Central memory CD8-positive, alpha-beta T cell (primary cell): ENCODE measurements at regions not wholly inside any gene's neighbourhood (a gene's known extent, or its start where the extent isn't known, plus 50 kb on each side); places are given as distances from the start of the nearest gene placed in this dataset.
"Not testable (repeated sequence)": the region's sequence is repeated elsewhere in the genome, so short reads cannot be mapped to it uniquely, and the experiment has no call there.

Experiments
- ATAC-seq: fragments of 150-1000 bp; cut with Tn5 transposase; replicated peaks from 2 replicates; pipeline ENCODE4 v1.10.0; 2022; ENCODE audit warnings: mild to moderate bottlenecking, moderate FRiP score, moderate number of reproducible peaks; ENCODE audit not compliant: poor library complexity, severe bottlenecking; ENCODE audit errors: extremely low read depth
- DNase-seq, 2 donors: peaks; one replicate each; pipeline ENCODE4 v3.0.0; 2021; ENCODE audit warnings: low spot score in 2 of 2
- H3K27ac Mint-ChIP-seq: one replicate; pipeline ENCODE4 v1.8.0; 2022; ENCODE audit warnings: low read depth, mild to moderate bottlenecking, moderate library complexity, mixed read lengths
- H3K27me3 Mint-ChIP-seq: one replicate; pipeline ENCODE4 v1.8.0; 2022; ENCODE audit warnings: mixed read lengths
- H3K36me3 Mint-ChIP-seq: one replicate; pipeline ENCODE4 v1.8.0; 2022; ENCODE audit warnings: mild to moderate bottlenecking, moderate library complexity, mixed read lengths; ENCODE audit not compliant: insufficient read depth
- H3K4me1 Mint-ChIP-seq: one replicate; pipeline ENCODE4 v1.8.0; 2022; ENCODE audit warnings: mixed read lengths
- H3K4me3 Mint-ChIP-seq: one replicate; pipeline ENCODE4 v1.8.0; 2022; ENCODE audit warnings: mild to moderate bottlenecking, moderate library complexity, mixed read lengths
- H3K9me3 Mint-ChIP-seq: one replicate; pipeline ENCODE4 v1.8.0; 2022; ENCODE audit warnings: mixed read lengths

DNA sequence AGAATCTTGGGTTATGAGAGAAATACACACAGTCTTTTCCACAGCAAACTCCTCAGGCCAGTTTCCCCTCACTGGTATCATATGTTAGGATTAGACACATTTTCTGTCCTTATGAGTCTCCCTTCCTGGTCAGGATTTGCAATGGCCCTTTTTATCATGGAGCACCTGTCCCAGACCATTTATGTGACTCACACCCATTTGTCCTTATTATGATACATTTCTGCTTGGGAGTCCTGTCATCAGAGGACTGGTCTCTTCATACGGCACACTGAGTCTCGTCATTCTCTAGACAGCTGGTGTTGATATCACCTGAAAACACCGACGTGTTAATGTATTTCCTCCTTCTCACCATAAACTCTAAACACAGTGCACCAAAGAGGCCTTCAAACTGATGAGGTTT lies 105.0 kb upstream of the SYT6 start:
- Mint-ChIP-seq H3K9me3 (peaks cover 8% of the 10 kb centered on the region), H3K4me3 (no peak overlapping the region), H3K36me3 (no peaks in the 10 kb centered on the region), H3K27ac (no peak overlapping the region), H3K4me1 (no peaks in the 10 kb centered on the region), H3K27me3 (no peaks in the 10 kb centered on the region)
- ATAC-seq (no peak), DNase-seq (no peak)

GRCh38 chr1:114258074-114258473 lies 104.4 kb upstream of the SYT6 start:
- Mint-ChIP-seq H3K9me3 (peaks cover 8% of the 10 kb centered on the region), H3K36me3 (no peaks in the 10 kb centered on the region), H3K27ac (no peak overlapping the region), H3K4me1 (no peaks in the 10 kb centered on the region), H3K4me3 (no peak overlapping the region), H3K27me3 (no peaks in the 10 kb centered on the region)
- no peak for DNase-seq
- no peak for ATAC-seq

DNA sequence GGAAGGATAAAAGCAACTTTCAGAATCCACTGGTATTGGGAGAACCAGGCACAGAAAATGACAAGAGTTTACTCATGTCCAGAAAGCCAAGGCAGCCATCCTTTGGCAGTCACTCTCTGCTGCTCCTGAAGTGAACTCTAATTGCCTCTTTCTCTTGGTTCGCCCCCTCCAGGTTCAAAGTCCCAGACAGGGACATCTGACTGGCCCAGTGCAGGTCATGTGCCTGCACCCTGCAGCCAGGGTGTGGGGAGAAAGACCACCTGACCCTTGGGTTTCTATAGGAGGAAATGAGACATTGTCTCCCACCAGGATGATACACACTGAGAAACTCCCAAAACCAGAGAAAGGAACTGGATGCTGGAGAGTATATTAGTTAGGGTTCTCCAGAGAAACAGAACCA lies 103.9 kb upstream of the SYT6 start:
- Mint-ChIP-seq H3K27me3 (no peaks in the 10 kb centered on the region), H3K27ac (no peak overlapping the region), H3K9me3 (peaks cover 8% of the 10 kb centered on the region), H3K36me3 (no peaks in the 10 kb centered on the region), H3K4me3 (no peak overlapping the region), H3K4me1 (no peaks in the 10 kb centered on the region)
- ATAC-seq (no peak), DNase-seq (no peak)

DNA sequence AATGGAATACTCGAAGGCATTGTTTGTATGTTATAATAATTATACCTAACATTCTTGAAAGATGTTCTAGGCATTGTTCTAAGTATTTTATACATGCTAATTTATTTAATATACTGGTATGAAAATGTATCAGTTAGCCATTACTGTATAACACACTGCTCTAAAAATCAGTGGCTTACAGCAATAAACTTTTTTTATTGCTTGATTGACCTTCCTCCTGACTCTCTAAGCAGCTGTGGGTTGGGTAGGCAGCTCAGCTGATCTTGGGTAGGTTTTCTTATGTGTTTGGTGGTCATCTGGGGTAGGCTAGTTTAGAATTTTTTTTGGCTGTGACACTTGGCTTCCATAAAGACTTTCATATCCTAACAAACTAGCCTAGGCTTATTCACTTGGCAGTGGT lies 100.2 kb upstream of the SYT6 start:
- Mint-ChIP-seq H3K27ac (no peak overlapping the region), H3K9me3 (peaks cover 8% of the 10 kb centered on the region), H3K27me3 (no peaks in the 10 kb centered on the region), H3K36me3 (no peaks in the 10 kb centered on the region), H3K4me3 (no peak overlapping the region), H3K4me1 (no peaks in the 10 kb centered on the region)
- DNase-seq = no peak
- no peak for ATAC-seq

GRCh38 chr1:114251573-114251939 lies 97.9 kb upstream of the SYT6 start:
- no peaks in the 10 kb centered on the region for H3K4me1 Mint-ChIP-seq
- DNase-seq (no peak), ATAC-seq (no peak)
- H3K36me3 Mint-ChIP-seq = no peaks in the 10 kb centered on the region
- no peaks in the 10 kb centered on the region for H3K27me3 Mint-ChIP-seq
- H3K27ac Mint-ChIP-seq = no peak overlapping the region
- peaks cover 8% of the 10 kb centered on the region for H3K9me3 Mint-ChIP-seq
- no peak overlapping the region for H3K4me3 Mint-ChIP-seq

GRCh38 chr1:114250683-114251572 lies 97.3 kb upstream of the SYT6 start:
- DNase-seq (no peak), ATAC-seq (no peak)
- Mint-ChIP-seq H3K27ac (no peak overlapping the region), H3K36me3 (no peaks in the 10 kb centered on the region), H3K4me1 (no peaks in the 10 kb centered on the region), H3K9me3 (peaks cover 8% of the 10 kb centered on the region), H3K27me3 (peaks cover 5% of the 10 kb centered on the region), H3K4me3 (no peak overlapping the region)

DNA sequence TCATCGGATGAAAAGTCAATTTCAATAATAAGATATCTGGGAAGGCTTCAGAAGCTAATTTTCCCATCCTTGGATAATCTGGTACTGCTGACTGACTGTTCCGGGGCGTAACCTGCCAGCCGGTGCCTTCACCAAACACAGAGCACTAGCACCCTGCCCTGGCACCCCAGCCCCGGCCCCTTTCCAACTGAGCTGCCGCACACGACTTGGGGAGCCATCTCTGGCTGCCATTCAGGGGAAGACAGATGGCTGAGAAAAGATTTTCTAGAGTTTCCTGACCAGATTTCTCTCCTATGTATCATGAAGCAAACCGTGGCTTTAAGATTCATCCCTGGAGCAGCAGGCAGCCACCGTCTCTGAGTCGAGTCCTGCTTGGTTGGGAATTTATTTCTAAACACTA lies 96.0 kb upstream of the SYT6 start:
- ATAC-seq (no peak), DNase-seq (no peak)
- Mint-ChIP-seq H3K4me1 (no peaks in the 10 kb centered on the region), H3K4me3 (no peak overlapping the region), H3K9me3 (peaks cover 7% of the 10 kb centered on the region), H3K36me3 (no peaks in the 10 kb centered on the region), H3K27ac (no peak overlapping the region), H3K27me3 (peaks cover 18% of the 10 kb centered on the region)

- Mint-ChIP-seq H3K4me1 (no peaks in the 10 kb centered on the region), H3K27ac (no peak overlapping the region), H3K27me3 (peaks cover 26% of the 10 kb centered on the region), H3K9me3 (no peaks in the 10 kb centered on the region), H3K36me3 (no peaks in the 10 kb centered on the region), H3K4me3 (no peak overlapping the region)
- DNase-seq = no peak
- no peak for ATAC-seq
These were observed 94.5 kb upstream of the SYT6 start for GRCh38 chr1:114248162-114248561.

GRCh38 chr1:114242531-114243210 lies 89.0 kb upstream of the SYT6 start:
- not testable (repeated sequence) for ATAC-seq, H3K36me3 Mint-ChIP-seq, H3K4me3 Mint-ChIP-seq, DNase-seq, H3K9me3 Mint-ChIP-seq, H3K4me1 Mint-ChIP-seq, H3K27ac Mint-ChIP-seq
- H3K27me3 Mint-ChIP-seq = peaks cover 26% of the 10 kb centered on the region

- peaks cover 7% of the 10 kb centered on the region for H3K4me1 Mint-ChIP-seq
- no peak overlapping the region for H3K27ac Mint-ChIP-seq
- DNase-seq = no peak
- no peaks in the 10 kb centered on the region for H3K36me3 Mint-ChIP-seq
- ATAC-seq = no peak
- no peaks in the 10 kb centered on the region for H3K27me3 Mint-ChIP-seq
- no peaks in the 10 kb centered on the region for H3K9me3 Mint-ChIP-seq
- H3K4me3 Mint-ChIP-seq = no peak overlapping the region
These were observed 84.4 kb upstream of the SYT6 start for GRCh38 chr1:114238053-114238452.

- ATAC-seq (no peak), DNase-seq (no peak)
- Mint-ChIP-seq H3K27ac (no peak overlapping the region), H3K4me1 (peaks cover 7% of the 10 kb centered on the region), H3K36me3 (no peaks in the 10 kb centered on the region), H3K4me3 (no peak overlapping the region), H3K27me3 (no peaks in the 10 kb centered on the region), H3K9me3 (no peaks in the 10 kb centered on the region)
These were observed 82.8 kb upstream of the SYT6 start for GRCh38 chr1:114236517-114236916.

GRCh38 chr1:114235960-114236359 lies 82.3 kb upstream of the SYT6 start:
- Mint-ChIP-seq H3K4me1 (peaks cover 7% of the 10 kb centered on the region), H3K9me3 (no peaks in the 10 kb centered on the region), H3K36me3 (no peaks in the 10 kb centered on the region), H3K27ac (peak overlapping the region; percentile 10), H3K4me3 (no peak overlapping the region), H3K27me3 (no peaks in the 10 kb centered on the region)
- ATAC-seq (no peak), DNase-seq (no peak)

DNA sequence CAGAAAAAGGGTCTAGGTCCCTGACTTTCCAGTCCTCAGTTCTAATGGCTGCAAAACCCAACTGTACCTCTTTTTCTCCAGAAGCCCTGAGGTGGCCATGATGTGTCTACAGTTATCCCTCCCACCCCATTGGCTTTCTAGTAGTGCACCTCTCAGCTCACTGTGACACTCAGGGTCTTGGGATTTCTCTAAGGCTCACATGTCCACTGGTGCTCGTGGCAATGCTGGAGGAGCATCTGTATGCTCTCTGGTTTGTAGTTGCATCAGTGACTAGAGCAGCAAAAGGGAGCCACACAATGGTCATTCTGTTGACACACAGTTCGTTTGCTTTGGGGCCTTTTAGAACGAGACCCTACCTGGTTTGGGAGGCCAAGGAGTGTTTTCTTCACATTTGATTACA lies 81.6 kb upstream of the SYT6 start:
- Mint-ChIP-seq H3K27ac (no peak overlapping the region), H3K36me3 (no peaks in the 10 kb centered on the region), H3K4me1 (peaks cover 7% of the 10 kb centered on the region), H3K27me3 (no peaks in the 10 kb centered on the region), H3K9me3 (no peaks in the 10 kb centered on the region), H3K4me3 (no peak overlapping the region)
- ATAC-seq (no peak), DNase-seq (no peak)
